ENCODE measurements at regions not wholly inside any gene's neighbourhood (a gene's known extent, or its start where the extent isn't known, plus 50 kb on each side); places are given as distances from the start of the nearest gene placed in this dataset.

GRCh38 chr1:192266645-192267044, 50.1 kb upstream of the RGS21 start:
- H3K36me3 ChIP-seq (ENCODE audit: insufficient read depth, low read length) = no peaks in the 10 kb centered on the region
- H3K4me3 ChIP-seq (ENCODE audit: low read length, poor library complexity, severe bottlenecking) = no peak overlapping the region
- no peak overlapping the region for H3K9ac ChIP-seq (ENCODE audit: low read depth, low read length, poor library complexity, severe bottlenecking)
- no peaks in the 10 kb centered on the region for H3K9me3 ChIP-seq (ENCODE audit: insufficient read depth, low read depth, low read length)
- no peak overlapping the region for H3K4me2 ChIP-seq (ENCODE audit: low read depth, low read length, poor library complexity, severe bottlenecking)
- H3K4me1 ChIP-seq (ENCODE audit: insufficient read depth, low read length, poor library complexity, severe bottlenecking) = peaks cover 26% of the 10 kb centered on the region
- no peak for TF ChIP-seq EZH2phosphoT487 (IDR thresholded peaks at IDR 0.05; ENCODE audit: borderline replicate concordance)
- H3K79me2 ChIP-seq (ENCODE audit: insufficient read depth, low read length) = no peaks in the 10 kb centered on the region
- no peaks in the 10 kb centered on the region for H3F3A ChIP-seq (ENCODE audit: low read depth)
- H3K9me2 ChIP-seq (replicated peaks; ENCODE audit: low read depth, low read length) = no peaks in the 10 kb centered on the region
- no peaks in the 10 kb centered on the region for H3K27me3 ChIP-seq (ENCODE audit: insufficient read depth, low read length, poor library complexity, severe bottlenecking)
- H4K20me1 ChIP-seq (ENCODE audit: insufficient read depth, low read length, poor library complexity, severe bottlenecking) = no peaks in the 10 kb centered on the region
- H2AFZ ChIP-seq (ENCODE audit: low read length) = peak overlapping the region; percentile 23; the same call in 1 of the 2 replicates

All from Loucy (cell line).